ENCODE measurements at regions not wholly inside any gene's neighbourhood (a gene's known extent, or its start where the extent isn't known, plus 50 kb on each side); places are given as distances from the start of the nearest gene placed in this dataset.

DNA sequence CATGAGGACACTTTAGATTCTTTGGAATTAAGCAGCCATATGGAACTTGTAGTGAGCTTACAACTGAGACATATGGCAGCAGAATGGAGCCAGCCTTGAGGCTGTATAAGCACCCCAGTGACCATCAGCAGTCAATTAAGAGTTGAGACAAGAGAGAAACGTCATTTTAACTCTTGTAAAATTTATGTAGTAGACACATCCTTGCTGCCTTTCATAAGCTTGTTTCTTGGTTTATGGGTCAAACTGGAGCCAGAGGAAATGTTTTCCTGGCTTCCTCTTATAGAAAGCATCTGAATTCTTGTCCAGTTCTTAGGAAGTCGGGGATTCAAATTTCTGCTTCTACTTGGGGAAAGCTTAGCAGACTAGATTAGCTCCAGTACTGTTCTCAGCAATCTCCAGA, 745.1 kb upstream of the MARCKS start:
- peaks cover 22% of the 10 kb centered on the region for H3K4me1 Mint-ChIP-seq (ENCODE audit: low read depth)
- H3K4me3 Mint-ChIP-seq, result no peak overlapping the region
- H3K27me3 Mint-ChIP-seq (ENCODE audit: insufficient read depth), result peaks cover 2% of the 10 kb centered on the region; the same call in 1 of the 2 replicates
- no peak for DNase-seq
- no peak overlapping the region for H3K27ac Mint-ChIP-seq
- H3K36me3 Mint-ChIP-seq (ENCODE audit: low read depth), result peaks cover 38% of the 10 kb centered on the region
- H3K9me3 Mint-ChIP-seq, result peaks cover 19% of the 10 kb centered on the region
- TF ChIP-seq, protein P1, sequence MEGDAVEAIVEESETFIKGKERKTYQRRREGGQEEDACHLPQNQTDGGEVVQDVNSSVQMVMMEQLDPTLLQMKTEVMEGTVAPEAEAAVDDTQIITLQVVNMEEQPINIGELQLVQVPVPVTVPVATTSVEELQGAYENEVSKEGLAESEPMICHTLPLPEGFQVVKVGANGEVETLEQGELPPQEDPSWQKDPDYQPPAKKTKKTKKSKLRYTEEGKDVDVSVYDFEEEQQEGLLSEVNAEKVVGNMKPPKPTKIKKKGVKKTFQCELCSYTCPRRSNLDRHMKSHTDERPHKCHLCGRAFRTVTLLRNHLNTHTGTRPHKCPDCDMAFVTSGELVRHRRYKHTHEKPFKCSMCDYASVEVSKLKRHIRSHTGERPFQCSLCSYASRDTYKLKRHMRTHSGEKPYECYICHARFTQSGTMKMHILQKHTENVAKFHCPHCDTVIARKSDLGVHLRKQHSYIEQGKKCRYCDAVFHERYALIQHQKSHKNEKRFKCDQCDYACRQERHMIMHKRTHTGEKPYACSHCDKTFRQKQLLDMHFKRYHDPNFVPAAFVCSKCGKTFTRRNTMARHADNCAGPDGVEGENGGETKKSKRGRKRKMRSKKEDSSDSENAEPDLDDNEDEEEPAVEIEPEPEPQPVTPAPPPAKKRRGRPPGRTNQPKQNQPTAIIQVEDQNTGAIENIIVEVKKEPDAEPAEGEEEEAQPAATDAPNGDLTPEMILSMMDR (IDR thresholded peaks at IDR 0.05), result no peak

DNA sequence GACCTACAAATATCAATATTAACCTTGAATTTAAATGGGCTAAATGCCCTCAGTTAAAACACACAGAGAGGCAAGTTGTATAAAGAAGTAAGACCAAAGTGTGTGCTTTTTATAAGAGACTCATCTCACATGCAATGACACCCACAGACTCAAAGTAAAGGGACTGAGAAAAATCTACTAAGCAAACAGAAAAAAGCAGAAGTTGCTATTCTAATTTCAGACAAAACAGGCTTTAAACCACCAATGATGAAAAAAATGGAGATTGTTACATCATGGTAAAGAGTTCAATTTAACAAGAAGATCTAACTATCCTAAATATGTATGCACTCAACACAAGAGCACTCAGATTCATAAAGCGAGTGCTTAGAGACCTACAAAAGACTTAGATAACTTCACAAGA, 741.9 kb upstream of the MARCKS start:
- Mint-ChIP-seq H3K4me1 (ENCODE audit: low read depth) (peaks cover 31% of the 10 kb centered on the region), H3K9me3 (peaks cover 26% of the 10 kb centered on the region), H3K4me3 (no peak overlapping the region), H3K36me3 (ENCODE audit: low read depth) (peaks cover 41% of the 10 kb centered on the region), H3K27ac (no peak overlapping the region), H3K27me3 (ENCODE audit: insufficient read depth) (peaks cover 2% of the 10 kb centered on the region; the same call in 1 of the 2 replicates)
- no peak for DNase-seq
- TF ChIP-seq, protein P1 (IDR thresholded peaks at IDR 0.05), result no peak

DNA sequence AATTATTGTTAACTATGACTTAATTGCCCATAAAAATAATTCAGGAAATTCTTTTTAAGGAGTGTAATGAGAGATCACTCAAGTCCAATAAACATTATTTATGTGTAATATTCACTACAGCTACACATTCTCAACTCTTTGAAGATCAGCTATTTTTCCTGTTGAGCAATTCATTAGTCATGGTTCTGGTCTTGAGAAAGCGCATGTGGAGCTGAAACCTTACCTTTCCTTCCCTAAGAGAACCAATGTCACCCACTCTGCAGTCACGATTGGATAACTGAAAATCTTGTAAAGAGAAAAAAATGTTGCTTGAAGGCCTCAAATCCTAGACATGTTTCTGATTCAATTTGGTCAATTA, 736.9 kb upstream of the MARCKS start:
- Mint-ChIP-seq H3K9me3 (peaks cover 26% of the 10 kb centered on the region), H3K36me3 (ENCODE audit: low read depth) (peaks cover 33% of the 10 kb centered on the region), H3K27ac (peak overlapping the region; percentile 81), H3K27me3 (ENCODE audit: insufficient read depth) (peaks cover 2% of the 10 kb centered on the region; the same call in 1 of the 2 replicates), H3K4me3 (peak overlapping the region; percentile 24), H3K4me1 (ENCODE audit: low read depth) (peaks cover 48% of the 10 kb centered on the region)
- TF ChIP-seq, protein P1 (IDR thresholded peaks at IDR 0.05), result no peak
- peak; percentile 95 for DNase-seq

DNA sequence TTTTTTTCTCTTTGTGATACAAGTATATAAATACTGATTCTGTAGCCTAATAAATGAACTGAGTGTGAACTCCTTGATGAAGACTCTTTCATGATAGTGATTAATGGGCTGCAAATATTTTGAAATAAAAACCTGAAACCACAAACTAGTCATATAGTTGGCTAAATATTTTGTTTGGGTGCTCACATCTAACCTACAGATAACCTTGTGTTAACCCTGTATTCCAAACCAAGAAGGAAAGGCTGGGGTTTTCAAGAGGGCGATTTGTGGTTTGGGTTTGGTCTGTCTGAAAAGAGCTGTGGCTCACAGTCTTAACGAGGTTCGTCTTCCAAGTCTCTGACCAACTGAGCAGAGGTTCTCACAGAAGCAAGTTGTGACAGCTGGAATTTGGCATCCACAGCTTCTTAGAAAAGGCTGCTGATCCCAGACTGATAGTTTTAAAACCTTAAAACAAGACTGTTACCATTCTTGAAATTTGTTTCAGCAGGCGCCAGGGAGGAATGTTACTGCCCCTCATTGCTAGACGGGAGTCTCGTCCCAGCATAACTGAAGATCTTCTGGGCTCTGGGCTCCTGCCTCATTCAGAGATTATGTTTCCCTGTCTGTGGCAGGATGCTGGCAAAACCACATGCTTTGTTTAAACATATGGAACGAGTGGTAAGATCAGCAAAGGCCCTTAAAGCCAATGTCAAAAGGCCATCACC, 736.4 kb upstream of the MARCKS start:
- TF ChIP-seq, protein P1 (IDR thresholded peaks at IDR 0.05), result no peak
- Mint-ChIP-seq H3K9me3 (peaks cover 26% of the 10 kb centered on the region), H3K4me3 (peak overlapping the region; percentile 24), H3K27me3 (ENCODE audit: insufficient read depth) (peaks cover 2% of the 10 kb centered on the region; the same call in 1 of the 2 replicates), H3K27ac (peak overlapping the region; percentile 81), H3K4me1 (ENCODE audit: low read depth) (peaks cover 43% of the 10 kb centered on the region), H3K36me3 (ENCODE audit: low read depth) (peaks cover 32% of the 10 kb centered on the region)
- DNase-seq, result peak; percentile 97

DNA sequence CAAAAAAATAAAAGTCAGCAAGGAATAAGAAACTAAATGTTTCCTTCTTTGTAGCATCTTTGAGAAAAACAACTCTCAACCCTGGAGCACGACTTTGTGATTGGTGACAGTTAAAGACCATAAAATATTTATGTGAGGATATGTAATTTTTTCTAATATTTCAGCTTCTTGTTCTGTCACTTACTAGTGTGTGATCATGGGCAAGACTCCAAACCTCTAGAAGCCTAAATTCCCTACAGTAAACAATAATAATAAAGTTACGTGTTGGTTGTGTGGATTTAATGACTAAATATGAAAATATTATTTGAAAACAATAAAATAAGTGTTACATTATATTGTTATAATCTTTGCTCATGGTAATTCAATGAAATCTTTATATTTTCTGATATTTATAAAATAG, 735.6 kb upstream of the MARCKS start:
- peaks cover 23% of the 10 kb centered on the region for H3K36me3 Mint-ChIP-seq (ENCODE audit: low read depth)
- H3K4me1 Mint-ChIP-seq (ENCODE audit: low read depth), result peaks cover 41% of the 10 kb centered on the region
- peaks cover 2% of the 10 kb centered on the region; the same call in 1 of the 2 replicates for H3K27me3 Mint-ChIP-seq (ENCODE audit: insufficient read depth)
- H3K4me3 Mint-ChIP-seq, result no peak overlapping the region; the same call in 1 of the 2 replicates
- no peak overlapping the region for H3K27ac Mint-ChIP-seq
- no peak for DNase-seq
- TF ChIP-seq, protein P1 (IDR thresholded peaks at IDR 0.05), result no peak
- peaks cover 18% of the 10 kb centered on the region for H3K9me3 Mint-ChIP-seq

Data from HFFc6 (cell line).